ENCODE measurements at regions not wholly inside any gene's neighbourhood (a gene's known extent, or its start where the extent isn't known, plus 50 kb on each side); places are given as distances from the start of the nearest gene placed in this dataset.

- no peaks in the 10 kb centered on the region for H3K9me3 Mint-ChIP-seq
- no peak overlapping the region for H3K4me3 Mint-ChIP-seq
- no peaks in the 10 kb centered on the region for H3K4me1 Mint-ChIP-seq
- H3K27ac Mint-ChIP-seq = no peak overlapping the region
- ChIA-PET CTCF (no interaction called here), POLR2A (no interaction called here)
- H3K36me3 Mint-ChIP-seq (ENCODE audit: low read depth) = no peaks in the 10 kb centered on the region
- intact Hi-C loops (cut with micrococcal nuclease) = no loop called here
- ATAC-seq (ENCODE audit: low read depth) (no peak), DNase-seq (no peak)
- H3K27me3 Mint-ChIP-seq = peaks cover 6% of the 10 kb centered on the region
- no peak for TF ChIP-seq CTCF (IDR thresholded peaks at IDR 0.05)
These were observed 52.4 kb upstream of the UPP2 start for GRCh38 chr2:158049129-158049855.

DNA sequence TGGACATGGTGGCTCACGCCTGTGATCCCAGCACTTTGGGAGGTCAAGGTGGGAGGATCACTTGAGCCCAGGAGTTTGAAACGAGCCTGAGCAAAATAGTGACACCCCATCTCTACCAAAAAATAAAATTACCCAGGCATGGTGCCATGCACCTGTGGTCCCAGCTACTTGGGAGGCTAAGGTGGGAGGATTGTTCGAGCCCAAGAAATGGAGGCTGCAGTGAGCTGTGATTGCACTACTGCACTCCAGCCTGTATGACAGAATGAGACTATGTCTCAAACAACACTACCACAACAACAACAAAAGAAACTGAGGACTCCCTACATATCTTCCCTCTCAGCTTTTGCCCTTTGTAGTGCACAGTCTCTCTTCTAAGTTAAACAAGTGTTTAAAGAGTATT is 53.3 kb upstream of the UPP2 start:
- CTCF ChIA-PET = no interaction called here
- no peak overlapping the region for H3K4me3 Mint-ChIP-seq
- H3K27ac Mint-ChIP-seq = no peak overlapping the region

GRCh38 chr2:158047156-158047611 is 54.5 kb upstream of the UPP2 start:
- ChIA-PET CTCF (no interaction called here), POLR2A (no interaction called here)
- Mint-ChIP-seq H3K27ac (no peak overlapping the region), H3K27me3 (peaks cover 11% of the 10 kb centered on the region), H3K4me3 (no peak overlapping the region), H3K36me3 (ENCODE audit: low read depth) (no peaks in the 10 kb centered on the region), H3K4me1 (peaks cover 3% of the 10 kb centered on the region), H3K9me3 (no peaks in the 10 kb centered on the region)
- DNase-seq (no peak), ATAC-seq (ENCODE audit: low read depth) (no peak)
- intact Hi-C loops (cut with micrococcal nuclease) = no loop called here
- TF ChIP-seq CTCF (IDR thresholded peaks at IDR 0.05) = no peak

More for the DNA sequence above, 53.3 kb upstream of the UPP2 start:
- POLR2A ChIA-PET = no interaction called here
- ATAC-seq (ENCODE audit: low read depth) (no peak), DNase-seq (no peak)
- H3K4me1 Mint-ChIP-seq = no peaks in the 10 kb centered on the region
- no peaks in the 10 kb centered on the region for H3K9me3 Mint-ChIP-seq
- no peaks in the 10 kb centered on the region for H3K36me3 Mint-ChIP-seq (ENCODE audit: low read depth)
- intact Hi-C loops (cut with micrococcal nuclease) = no loop called here
- TF ChIP-seq CTCF (IDR thresholded peaks at IDR 0.05) = no peak
- H3K27me3 Mint-ChIP-seq = peaks cover 11% of the 10 kb centered on the region

DNA sequence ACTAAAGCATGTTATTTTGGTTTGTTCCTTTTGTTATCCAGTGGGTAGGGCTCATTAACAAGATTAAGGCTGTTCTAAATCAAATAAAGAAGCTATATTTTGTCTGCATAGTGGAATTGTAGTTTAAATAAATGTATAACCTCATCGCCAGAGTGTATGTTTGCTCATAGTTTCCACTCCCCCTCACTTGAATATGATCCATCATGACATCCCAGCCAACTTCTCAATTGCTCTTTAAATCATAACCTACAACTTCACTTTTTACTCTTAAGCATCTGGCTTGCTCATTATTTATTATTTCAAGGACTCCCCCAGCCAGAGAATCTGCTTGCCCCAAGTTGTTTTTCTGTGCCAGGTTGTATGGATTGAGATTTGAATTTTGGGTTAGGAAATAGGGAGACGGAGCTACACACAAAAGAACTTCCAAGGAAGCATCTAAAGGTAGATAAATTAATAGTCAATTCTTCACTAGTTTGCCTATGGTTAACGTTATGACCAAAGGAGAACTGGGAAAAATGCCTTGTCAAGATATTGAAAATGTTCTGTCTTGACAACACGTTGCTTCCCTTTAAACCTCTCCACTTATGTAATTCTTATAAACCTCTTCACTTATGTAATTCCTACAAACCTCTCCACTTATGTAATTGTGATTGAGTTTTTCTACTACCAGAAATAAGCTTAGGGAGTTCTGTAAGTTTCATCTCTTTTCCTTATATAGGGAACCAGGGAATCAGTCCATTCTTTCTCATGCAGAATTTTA is 55.4 kb upstream of the UPP2 start:
- POLR2A ChIA-PET = no interaction called here

More for the DNA sequence above, 55.4 kb upstream of the UPP2 start:
- intact Hi-C loops (cut with micrococcal nuclease) = no loop called here
- Mint-ChIP-seq H3K27ac (no peak overlapping the region), H3K36me3 (ENCODE audit: low read depth) (no peaks in the 10 kb centered on the region), H3K27me3 (peaks cover 11% of the 10 kb centered on the region), H3K9me3 (no peaks in the 10 kb centered on the region), H3K4me3 (no peak overlapping the region), H3K4me1 (peaks cover 3% of the 10 kb centered on the region)
- no peak for DNase-seq
- no peak for TF ChIP-seq CTCF (IDR thresholded peaks at IDR 0.05)
- no peak for ATAC-seq (ENCODE audit: low read depth)
- CTCF ChIA-PET = no interaction called here
